ENCODE measurements at regions not wholly inside any gene's neighbourhood (a gene's known extent, or its start where the extent isn't known, plus 50 kb on each side); places are given as distances from the start of the nearest gene placed in this dataset.

- intact Hi-C loops (cut with micrococcal nuclease): no loop called here
- H3K9me3 Mint-ChIP-seq: no peaks in the 10 kb centered on the region
- CTCF ChIA-PET: no interaction called here
- H3K4me3 Mint-ChIP-seq: no peak overlapping the region
- no peaks in the 10 kb centered on the region for H3K4me1 Mint-ChIP-seq (ENCODE audit: low read depth)
- DNase-seq: no peak
- no peak overlapping the region for H3K27ac Mint-ChIP-seq
- no peaks in the 10 kb centered on the region for H3K36me3 Mint-ChIP-seq (ENCODE audit: low read depth)
- H3K27me3 Mint-ChIP-seq (ENCODE audit: low read depth): peaks cover 5% of the 10 kb centered on the region
These were observed 200.6 kb upstream of the POU2AF2 start for GRCh38 chr11:111044751-111045406.

GRCh38 chr11:111039982-111040381 is 205.5 kb upstream of the POU2AF2 start:
- Mint-ChIP-seq H3K27me3 (ENCODE audit: low read depth) (peaks cover 5% of the 10 kb centered on the region), H3K9me3 (peaks cover 2% of the 10 kb centered on the region), H3K4me3 (no peak overlapping the region), H3K36me3 (ENCODE audit: low read depth) (no peaks in the 10 kb centered on the region), H3K4me1 (ENCODE audit: low read depth) (no peaks in the 10 kb centered on the region), H3K27ac (no peak overlapping the region)
- CTCF ChIA-PET: interaction anchor here (0.8 kb wide), 1 partner anchor 49 kb away, joined by 3 read pairs; no protein-coding TSS in a partner anchor
- intact Hi-C loops (cut with micrococcal nuclease): no loop called here
- DNase-seq: no peak

- H3K36me3 Mint-ChIP-seq (ENCODE audit: low read depth): no peaks in the 10 kb centered on the region
- no peak overlapping the region for H3K27ac Mint-ChIP-seq
- no peak for DNase-seq
- no peak overlapping the region for H3K4me3 Mint-ChIP-seq
- H3K27me3 Mint-ChIP-seq (ENCODE audit: low read depth): no peaks in the 10 kb centered on the region
- CTCF ChIA-PET: no interaction called here
- intact Hi-C loops (cut with micrococcal nuclease): no loop called here
- H3K4me1 Mint-ChIP-seq (ENCODE audit: low read depth): no peaks in the 10 kb centered on the region
- peaks cover 2% of the 10 kb centered on the region for H3K9me3 Mint-ChIP-seq
These were observed 209.8 kb upstream of the POU2AF2 start for GRCh38 chr11:111035746-111036145.

- H3K27ac Mint-ChIP-seq: no peak overlapping the region
- DNase-seq: no peak
- H3K4me3 Mint-ChIP-seq: no peak overlapping the region
- H3K4me1 Mint-ChIP-seq (ENCODE audit: low read depth): no peaks in the 10 kb centered on the region
- H3K27me3 Mint-ChIP-seq (ENCODE audit: low read depth): peaks cover 26% of the 10 kb centered on the region
- peaks cover 20% of the 10 kb centered on the region for H3K9me3 Mint-ChIP-seq
- CTCF ChIA-PET: no interaction called here
- no peaks in the 10 kb centered on the region for H3K36me3 Mint-ChIP-seq (ENCODE audit: low read depth)
- intact Hi-C loops (cut with micrococcal nuclease): no loop called here
These were observed 219.3 kb upstream of the POU2AF2 start for GRCh38 chr11:111026241-111026640.

GRCh38 chr11:111021131-111021530 is 224.4 kb upstream of the POU2AF2 start:
- intact Hi-C loops (cut with micrococcal nuclease): no loop called here
- H3K27ac Mint-ChIP-seq: no peak overlapping the region
- H3K27me3 Mint-ChIP-seq (ENCODE audit: low read depth): peaks cover 18% of the 10 kb centered on the region
- no peaks in the 10 kb centered on the region for H3K4me1 Mint-ChIP-seq (ENCODE audit: low read depth)
- no peak overlapping the region for H3K4me3 Mint-ChIP-seq
- CTCF ChIA-PET: no interaction called here
- no peaks in the 10 kb centered on the region for H3K36me3 Mint-ChIP-seq (ENCODE audit: low read depth)
- H3K9me3 Mint-ChIP-seq: no peaks in the 10 kb centered on the region
- DNase-seq: no peak

GRCh38 chr11:111019871-111020670 is 225.5 kb upstream of the POU2AF2 start:
- CTCF ChIA-PET: no interaction called here
- H3K4me3 Mint-ChIP-seq: no peak overlapping the region
- intact Hi-C loops (cut with micrococcal nuclease): no loop called here
- no peaks in the 10 kb centered on the region for H3K4me1 Mint-ChIP-seq (ENCODE audit: low read depth)
- peaks cover 8% of the 10 kb centered on the region for H3K27me3 Mint-ChIP-seq (ENCODE audit: low read depth)
- H3K9me3 Mint-ChIP-seq: no peaks in the 10 kb centered on the region
- no peak overlapping the region for H3K27ac Mint-ChIP-seq
- DNase-seq: no peak
- no peaks in the 10 kb centered on the region for H3K36me3 Mint-ChIP-seq (ENCODE audit: low read depth)

GRCh38 chr11:111019451-111019850 is 226.1 kb upstream of the POU2AF2 start:
- Mint-ChIP-seq H3K36me3 (ENCODE audit: low read depth) (no peaks in the 10 kb centered on the region), H3K9me3 (no peaks in the 10 kb centered on the region), H3K27ac (no peak overlapping the region), H3K4me1 (ENCODE audit: low read depth) (no peaks in the 10 kb centered on the region), H3K4me3 (no peak overlapping the region), H3K27me3 (ENCODE audit: low read depth) (peaks cover 5% of the 10 kb centered on the region)
- intact Hi-C loops (cut with micrococcal nuclease): no loop called here
- CTCF ChIA-PET: no interaction called here
- DNase-seq: no peak

GRCh38 chr11:111018566-111018965 is 227.0 kb upstream of the POU2AF2 start:
- H3K27me3 Mint-ChIP-seq (ENCODE audit: low read depth): peaks cover 8% of the 10 kb centered on the region
- intact Hi-C loops (cut with micrococcal nuclease): no loop called here
- no peaks in the 10 kb centered on the region for H3K4me1 Mint-ChIP-seq (ENCODE audit: low read depth)
- H3K9me3 Mint-ChIP-seq: no peaks in the 10 kb centered on the region
- no peak overlapping the region for H3K4me3 Mint-ChIP-seq
- no peak for DNase-seq
- no peaks in the 10 kb centered on the region for H3K36me3 Mint-ChIP-seq (ENCODE audit: low read depth)
- CTCF ChIA-PET: interaction anchor here (0.6 kb wide), 1 partner anchor 192 kb away, joined by 3 read pairs; no protein-coding TSS in a partner anchor
- H3K27ac Mint-ChIP-seq: no peak overlapping the region

- Mint-ChIP-seq H3K27ac (no peak overlapping the region), H3K27me3 (ENCODE audit: low read depth) (peaks cover 4% of the 10 kb centered on the region), H3K9me3 (no peaks in the 10 kb centered on the region), H3K4me3 (no peak overlapping the region), H3K36me3 (ENCODE audit: low read depth) (no peaks in the 10 kb centered on the region), H3K4me1 (ENCODE audit: low read depth) (no peaks in the 10 kb centered on the region)
- CTCF ChIA-PET: no interaction called here
- intact Hi-C loops (cut with micrococcal nuclease): no loop called here
- no peak for DNase-seq
These were observed 233.0 kb upstream of the POU2AF2 start for GRCh38 chr11:111012491-111012890.

- intact Hi-C loops (cut with micrococcal nuclease): no loop called here
- no peak overlapping the region for H3K27ac Mint-ChIP-seq
- no peaks in the 10 kb centered on the region for H3K9me3 Mint-ChIP-seq
- peaks cover 7% of the 10 kb centered on the region for H3K27me3 Mint-ChIP-seq (ENCODE audit: low read depth)
- CTCF ChIA-PET: no interaction called here
- DNase-seq: no peak
- H3K36me3 Mint-ChIP-seq (ENCODE audit: low read depth): no peaks in the 10 kb centered on the region
- no peaks in the 10 kb centered on the region for H3K4me1 Mint-ChIP-seq (ENCODE audit: low read depth)
- H3K4me3 Mint-ChIP-seq: no peak overlapping the region
These were observed 234.3 kb upstream of the POU2AF2 start for GRCh38 chr11:111011275-111011594.

GRCh38 chr11:111010391-111011274 is 234.9 kb upstream of the POU2AF2 start:
- CTCF ChIA-PET: no interaction called here

GRCh38 chr11:111006227-111006626 is 239.3 kb upstream of the POU2AF2 start:
- H3K36me3 Mint-ChIP-seq (ENCODE audit: low read depth): no peaks in the 10 kb centered on the region
- no peaks in the 10 kb centered on the region for H3K4me1 Mint-ChIP-seq (ENCODE audit: low read depth)
- H3K4me3 Mint-ChIP-seq: no peak overlapping the region
- intact Hi-C loops (cut with micrococcal nuclease): no loop called here
- peaks cover 3% of the 10 kb centered on the region for H3K27me3 Mint-ChIP-seq (ENCODE audit: low read depth)
- CTCF ChIA-PET: no interaction called here
- DNase-seq: no peak
- H3K27ac Mint-ChIP-seq: no peak overlapping the region
- H3K9me3 Mint-ChIP-seq: no peaks in the 10 kb centered on the region

More at GRCh38 chr11:111010391-111011274, 234.9 kb upstream of the POU2AF2 start:
- Mint-ChIP-seq H3K27ac (no peak overlapping the region), H3K4me3 (no peak overlapping the region), H3K27me3 (ENCODE audit: low read depth) (peaks cover 7% of the 10 kb centered on the region), H3K4me1 (ENCODE audit: low read depth) (no peaks in the 10 kb centered on the region), H3K36me3 (ENCODE audit: low read depth) (no peaks in the 10 kb centered on the region), H3K9me3 (no peaks in the 10 kb centered on the region)
- intact Hi-C loops (cut with micrococcal nuclease): no loop called here
- DNase-seq: no peak

Measured in activated naive CD4-positive, alpha-beta T cell treated with anti-CD3 and anti-CD28 coated beads for 36 hours (primary cell).